ENCODE measurements at regions not wholly inside any gene's neighbourhood (a gene's known extent, or its start where the extent isn't known, plus 50 kb on each side); places are given as distances from the start of the nearest gene placed in this dataset.

- TF ChIP-seq POLR2AphosphoS5 (IDR thresholded peaks at IDR 0.05; ENCODE audit: low read depth) (no peak), SPI1 (IDR thresholded peaks at IDR 0.05; ENCODE audit: borderline replicate concordance, low read depth) (no peak), REST (IDR thresholded peaks at IDR 0.05; ENCODE audit: insufficient replicate concordance, low read depth) (no peak), CTCF (IDR thresholded peaks at IDR 0.05; ENCODE audit: insufficient read depth, low read length) (no peak), GABPA (IDR thresholded peaks at IDR 0.05; ENCODE audit: low read depth) (no peak)
Measured at GRCh38 chrX:6851140-6851539, 296.4 kb upstream of the STS start.

GRCh38 chrX:6849716-6850414, 297.6 kb upstream of the STS start:
- Histone ChIP-seq H3K27ac (replicated peaks) (no peak overlapping the region), H3K4me3 (replicated peaks; ENCODE audit: insufficient read depth, low read length) (no peak overlapping the region), H3K27me3 (ENCODE audit: insufficient read depth, poor library complexity, severe bottlenecking) (no peaks in the 10 kb centered on the region)
- DNase-seq (ENCODE audit: low read depth in 1 of 2, low spot score in 1 of 2) = peak in 1 of 2 experiments; percentile 2
- no peak for TF ChIP-seq SPI1 (IDR thresholded peaks at IDR 0.05; ENCODE audit: borderline replicate concordance, low read depth)
- TF ChIP-seq GABPA (IDR thresholded peaks at IDR 0.05; ENCODE audit: low read depth) = no peak
- TF ChIP-seq CTCF (IDR thresholded peaks at IDR 0.05; ENCODE audit: insufficient read depth, low read length) = no peak
- TF ChIP-seq REST (IDR thresholded peaks at IDR 0.05; ENCODE audit: insufficient replicate concordance, low read depth) = no peak
- no peak for TF ChIP-seq POLR2AphosphoS5 (IDR thresholded peaks at IDR 0.05; ENCODE audit: low read depth)

More at GRCh38 chrX:6851140-6851539, 296.4 kb upstream of the STS start:
- H3K4me3 ChIP-seq (replicated peaks; ENCODE audit: insufficient read depth, low read length) = no peak overlapping the region
- no peak for DNase-seq (ENCODE audit: low read depth in 1 of 2, low spot score in 1 of 2)
- H3K27ac ChIP-seq (replicated peaks) = no peak overlapping the region
- no peaks in the 10 kb centered on the region for H3K27me3 ChIP-seq (ENCODE audit: insufficient read depth, poor library complexity, severe bottlenecking)

- TF ChIP-seq REST (IDR thresholded peaks at IDR 0.05; ENCODE audit: insufficient replicate concordance, low read depth) = no peak
- TF ChIP-seq GABPA (IDR thresholded peaks at IDR 0.05; ENCODE audit: low read depth) = no peak
- TF ChIP-seq SPI1 (IDR thresholded peaks at IDR 0.05; ENCODE audit: borderline replicate concordance, low read depth) = no peak
- TF ChIP-seq POLR2AphosphoS5 (IDR thresholded peaks at IDR 0.05; ENCODE audit: low read depth) = no peak
- no peak for TF ChIP-seq CTCF (IDR thresholded peaks at IDR 0.05; ENCODE audit: insufficient read depth, low read length)
- H3K27ac ChIP-seq (replicated peaks) = no peak overlapping the region
- DNase-seq (ENCODE audit: low read depth in 1 of 2, low spot score in 1 of 2) = no peak
Measured at GRCh38 chrX:6832619-6833018, 297.7 kb upstream of the VCX3A start.

More at GRCh38 chrX:6832619-6833018, 297.7 kb upstream of the VCX3A start:
- H3K4me3 ChIP-seq (replicated peaks; ENCODE audit: insufficient read depth, low read length) = no peak overlapping the region
- no peaks in the 10 kb centered on the region for H3K27me3 ChIP-seq (ENCODE audit: insufficient read depth, poor library complexity, severe bottlenecking)
